GM21360 (cell line): ENCODE measurements at regions not wholly inside any gene's neighbourhood (a gene's known extent, or its start where the extent isn't known, plus 50 kb on each side); places are given as distances from the start of the nearest gene placed in this dataset.

Source experiments
- ATAC-seq: cut with Tn5 transposase; IDR thresholded peaks from one replicate; pipeline ENCODE4 v1.9.1; 2021; ENCODE audit warnings: mild to moderate bottlenecking, moderate library complexity; ENCODE audit not compliant: unreplicated experiment

- no peak for ATAC-seq
These were observed 115.5 kb upstream of the ATP8B1 start for GRCh38 chr18:57918601-57919000.

GRCh38 chr18:57916684-57917083 lies 113.6 kb upstream of the ATP8B1 start:
- no peak for ATAC-seq

GRCh38 chr18:57915865-57916582 lies 112.9 kb upstream of the ATP8B1 start:
- no peak for ATAC-seq

GRCh38 chr18:57915248-57915647 lies 112.1 kb upstream of the ATP8B1 start:
- ATAC-seq, result no peak

GRCh38 chr18:57913686-57914085 lies 110.6 kb upstream of the ATP8B1 start:
- ATAC-seq, result no peak

GRCh38 chr18:57910817-57911216 lies 107.7 kb upstream of the ATP8B1 start:
- ATAC-seq, result no peak

- no peak for ATAC-seq
These were observed 107.0 kb upstream of the ATP8B1 start for GRCh38 chr18:57910134-57910533.

- ATAC-seq, result no peak
These were observed 106.5 kb upstream of the ATP8B1 start for GRCh38 chr18:57909620-57910019.

- no peak for ATAC-seq
These were observed 105.0 kb upstream of the ATP8B1 start for GRCh38 chr18:57908092-57908491.

- no peak for ATAC-seq
These were observed 104.4 kb upstream of the ATP8B1 start for GRCh38 chr18:57907550-57907949.

GRCh38 chr18:57906852-57907251 lies 103.7 kb upstream of the ATP8B1 start:
- no peak for ATAC-seq

- ATAC-seq, result no peak
These were observed 101.4 kb upstream of the ATP8B1 start for GRCh38 chr18:57904535-57904934.

- no peak for ATAC-seq
These were observed 99.6 kb upstream of the ATP8B1 start for GRCh38 chr18:57902721-57903120.

- no peak for ATAC-seq
These were observed 98.9 kb upstream of the ATP8B1 start for GRCh38 chr18:57901825-57902589.

GRCh38 chr18:57900906-57901435 lies 97.9 kb upstream of the ATP8B1 start:
- no peak for ATAC-seq

GRCh38 chr18:57898506-57899124 lies 95.5 kb upstream of the ATP8B1 start:
- ATAC-seq, result no peak

- ATAC-seq, result no peak
These were observed 92.1 kb upstream of the ATP8B1 start for GRCh38 chr18:57895182-57895581.

GRCh38 chr18:57891707-57892391 lies 88.7 kb upstream of the ATP8B1 start:
- no peak for ATAC-seq

- ATAC-seq, result no peak
These were observed 87.2 kb upstream of the ATP8B1 start for GRCh38 chr18:57890266-57890665.

- no peak for ATAC-seq
These were observed 86.7 kb upstream of the ATP8B1 start for GRCh38 chr18:57889841-57890240.
